ENCODE measurements at regions not wholly inside any gene's neighbourhood (a gene's known extent, or its start where the extent isn't known, plus 50 kb on each side); places are given as distances from the start of the nearest gene placed in this dataset.
"Not testable (repeated sequence)": the region's sequence is repeated elsewhere in the genome, so short reads cannot be mapped to it uniquely, and the experiment has no call there.

DNA sequence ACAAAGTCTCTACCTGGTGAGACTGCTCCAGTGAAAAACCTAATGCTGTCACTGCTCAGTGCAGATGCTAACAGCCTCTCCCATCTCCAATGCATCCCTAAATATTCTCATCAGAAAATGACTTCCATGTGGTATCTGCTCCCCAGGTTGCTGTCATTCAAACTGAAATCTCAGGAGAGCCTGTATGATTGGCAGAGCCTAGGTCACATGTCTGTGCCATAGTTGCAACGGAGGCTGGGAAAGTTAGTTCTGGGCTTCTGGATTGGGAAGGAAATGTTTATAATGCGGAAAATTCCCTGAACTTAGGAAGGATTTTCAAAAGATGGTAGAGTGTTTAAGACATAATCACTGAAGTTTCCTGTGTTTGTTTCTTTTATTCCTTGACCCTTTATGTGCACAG is 206.4 kb upstream of the ZKSCAN2 start:
- FAIRE-seq = no peak
- no peak for DNase-seq (ENCODE audit: low spot score)

DNA sequence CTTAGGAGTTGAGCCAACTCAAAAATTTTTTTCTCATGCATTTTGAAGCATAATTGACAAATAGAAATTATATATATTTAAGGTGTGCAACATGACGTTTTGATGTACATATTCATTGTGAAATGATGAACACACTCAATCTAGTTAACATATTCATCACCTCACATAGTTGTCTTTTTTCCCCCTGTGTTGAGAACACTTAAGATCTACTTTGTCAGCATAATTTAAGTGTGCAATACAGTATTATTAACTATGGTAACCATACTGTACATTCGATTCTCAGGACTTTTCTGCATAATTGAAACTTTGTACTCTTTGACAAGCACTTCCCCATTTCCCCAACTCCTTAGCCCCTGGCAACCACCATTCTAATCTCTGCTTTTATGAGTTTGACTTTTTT is 192.2 kb upstream of the ZKSCAN2 start:
- no peak for FAIRE-seq
- DNase-seq (ENCODE audit: low spot score) = no peak

- no peak for DNase-seq (ENCODE audit: low spot score)
- FAIRE-seq = no peak
These were observed 186.3 kb upstream of the ZKSCAN2 start for GRCh38 chr16:25443994-25444393.

DNA sequence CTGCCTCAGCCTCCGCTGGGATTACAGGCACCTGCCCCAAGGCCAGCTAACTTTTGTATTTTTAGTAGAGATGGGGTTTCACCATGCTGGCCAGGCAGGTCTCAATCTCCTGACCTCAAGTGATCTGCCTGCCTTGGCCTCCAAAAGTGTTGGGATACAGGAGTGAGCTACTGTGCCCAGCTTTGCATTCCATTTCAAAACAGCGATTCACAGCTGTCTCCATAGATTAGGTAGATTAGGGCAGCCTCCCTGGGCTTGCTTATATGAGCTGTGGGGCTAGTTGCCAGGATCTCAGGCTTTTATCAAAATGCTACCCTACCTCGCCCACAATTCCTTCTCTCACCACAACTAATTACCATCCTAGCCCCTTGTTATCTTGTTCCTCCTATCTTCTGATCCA is 176.4 kb upstream of the ZKSCAN2 start:
- FAIRE-seq (no peak), DNase-seq (ENCODE audit: low spot score) (no peak)

DNA sequence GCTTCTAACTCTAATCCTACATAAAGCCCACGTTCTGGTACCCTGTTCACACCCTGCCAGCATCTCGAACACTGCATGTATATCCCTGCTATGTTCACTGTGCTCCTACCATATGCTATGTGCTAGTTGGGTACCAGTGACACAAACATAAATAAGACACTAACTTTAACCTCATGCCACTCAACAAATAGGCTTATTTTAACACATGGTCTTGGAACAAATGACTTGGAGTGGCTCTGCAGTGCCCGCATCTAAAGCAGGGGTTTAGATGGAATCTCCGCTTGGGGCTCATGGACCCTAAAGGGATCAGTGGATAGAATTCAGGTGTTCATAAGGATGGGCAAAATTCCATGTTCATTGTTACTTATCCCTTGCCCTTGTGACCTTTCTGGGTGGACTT is 175.7 kb upstream of the ZKSCAN2 start:
- no peak for FAIRE-seq
- DNase-seq (ENCODE audit: low spot score) = no peak

- FAIRE-seq (no peak), DNase-seq (ENCODE audit: low spot score) (no peak)
These were observed 173.8 kb upstream of the ZKSCAN2 start for GRCh38 chr16:25431472-25431871.

GRCh38 chr16:25426829-25427228 is 169.2 kb upstream of the ZKSCAN2 start:
- DNase-seq (ENCODE audit: low spot score) = no peak
- no peak for FAIRE-seq

- DNase-seq (ENCODE audit: low spot score) (no peak), FAIRE-seq (no peak)
These were observed 162.0 kb upstream of the ZKSCAN2 start for GRCh38 chr16:25419681-25420080.

- DNase-seq (ENCODE audit: low spot score) (no peak), FAIRE-seq (no peak)
These were observed 161.5 kb upstream of the ZKSCAN2 start for GRCh38 chr16:25419153-25419552.

- no peak for FAIRE-seq
These were observed 158.4 kb upstream of the ZKSCAN2 start for GRCh38 chr16:25416002-25416401.

GRCh38 chr16:25413975-25414374 is 156.3 kb upstream of the ZKSCAN2 start:
- no peak for DNase-seq (ENCODE audit: low spot score)
- FAIRE-seq = no peak

More at GRCh38 chr16:25416002-25416401, 158.4 kb upstream of the ZKSCAN2 start:
- no peak for DNase-seq (ENCODE audit: low spot score)

- DNase-seq (ENCODE audit: low spot score) (no peak), FAIRE-seq (no peak)
These were observed 155.5 kb upstream of the ZKSCAN2 start for GRCh38 chr16:25413133-25413532.

GRCh38 chr16:25411396-25412081 is 153.9 kb upstream of the ZKSCAN2 start:
- FAIRE-seq = no peak
- no peak for DNase-seq (ENCODE audit: low spot score)

DNA sequence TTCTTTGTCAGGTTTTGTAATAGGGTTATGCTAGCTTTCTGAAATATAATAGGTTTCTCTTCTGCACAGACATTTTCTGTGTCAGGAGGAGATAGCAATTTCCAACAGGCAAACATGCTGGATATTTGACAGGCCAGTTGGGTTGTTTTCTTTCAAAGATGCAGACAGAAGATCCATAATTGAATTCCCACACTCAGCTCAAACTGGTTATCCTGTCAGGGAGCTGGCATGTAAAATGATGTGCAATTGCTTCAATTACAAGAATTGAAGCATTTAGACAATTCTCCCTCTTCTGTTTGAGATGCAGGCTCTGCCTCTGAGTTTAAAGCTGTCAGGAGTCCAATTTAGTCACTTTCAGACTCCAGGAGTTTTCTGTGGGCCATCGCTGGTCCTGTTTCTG is 146.2 kb upstream of the ZKSCAN2 start:
- no peak for DNase-seq (ENCODE audit: low spot score)
- no peak for FAIRE-seq

GRCh38 chr16:25395528-25395927 is 137.9 kb upstream of the ZKSCAN2 start:
- DNase-seq (ENCODE audit: low spot score) (no peak), FAIRE-seq (no peak)

DNA sequence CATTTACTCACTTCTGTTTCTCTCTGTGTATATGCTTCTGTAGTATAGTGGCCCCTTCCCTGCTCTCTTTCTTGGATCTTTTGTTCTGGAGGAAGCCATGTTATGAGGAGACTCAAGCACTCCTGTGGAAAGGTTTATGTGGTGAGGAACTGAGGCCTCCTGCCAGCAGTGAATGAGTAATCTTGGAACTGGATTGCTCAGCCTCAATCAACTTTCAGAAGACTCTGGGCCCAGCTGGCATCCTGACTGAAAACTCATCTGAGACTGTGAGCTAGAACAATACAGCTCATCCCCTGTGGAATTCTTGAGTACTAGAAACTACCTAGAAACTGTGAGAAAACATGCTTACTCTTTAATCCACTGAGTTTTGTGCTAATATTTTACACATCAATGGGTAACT is 133.1 kb upstream of the ZKSCAN2 start:
- FAIRE-seq (no peak), DNase-seq (ENCODE audit: low spot score) (no peak)

GRCh38 chr16:25374556-25374955 is 116.9 kb upstream of the ZKSCAN2 start:
- DNase-seq (ENCODE audit: low spot score) (no peak), FAIRE-seq (no peak)

DNA sequence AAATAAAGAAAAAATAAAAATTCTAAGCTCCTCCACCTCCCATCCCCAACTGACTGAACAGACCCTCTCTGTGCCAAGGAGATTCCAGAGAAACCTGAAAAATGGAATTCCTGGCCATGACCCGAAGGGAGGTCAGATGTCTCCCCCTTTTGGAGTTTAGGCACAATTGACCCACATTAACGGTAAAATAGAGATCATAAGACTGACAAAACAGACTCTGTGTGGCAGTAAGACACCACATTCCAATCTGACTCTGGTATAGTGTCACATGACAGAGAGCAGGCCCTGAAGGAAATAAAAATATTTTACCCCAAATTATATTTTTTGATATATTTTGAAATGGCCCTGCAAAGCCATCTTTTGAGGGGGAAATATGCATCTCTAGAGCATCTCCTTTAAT is 115.1 kb upstream of the ZKSCAN2 start:
- no peak for FAIRE-seq
- DNase-seq (ENCODE audit: low spot score) = no peak

DNA sequence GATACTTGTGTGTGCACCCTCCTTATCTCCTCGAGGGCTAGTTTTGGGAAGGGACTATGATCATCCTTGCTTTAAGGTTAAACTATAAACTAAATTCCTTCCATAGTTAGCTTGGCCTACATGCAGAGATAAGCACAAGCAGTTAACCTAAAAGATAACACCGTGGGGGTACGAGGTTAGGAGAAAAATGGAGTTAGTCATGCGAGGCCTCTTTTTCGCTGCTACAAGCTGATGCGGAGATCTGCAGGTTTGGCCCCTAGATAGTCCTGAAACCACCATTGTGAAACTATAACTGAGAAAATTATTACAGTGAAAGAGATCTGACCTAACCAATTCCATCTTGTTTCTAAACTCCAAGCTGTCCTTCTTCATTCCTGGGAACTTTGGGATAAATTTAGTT is 113.7 kb upstream of the ZKSCAN2 start:
- DNase-seq (ENCODE audit: low spot score) = no peak
- FAIRE-seq = no peak

DNA sequence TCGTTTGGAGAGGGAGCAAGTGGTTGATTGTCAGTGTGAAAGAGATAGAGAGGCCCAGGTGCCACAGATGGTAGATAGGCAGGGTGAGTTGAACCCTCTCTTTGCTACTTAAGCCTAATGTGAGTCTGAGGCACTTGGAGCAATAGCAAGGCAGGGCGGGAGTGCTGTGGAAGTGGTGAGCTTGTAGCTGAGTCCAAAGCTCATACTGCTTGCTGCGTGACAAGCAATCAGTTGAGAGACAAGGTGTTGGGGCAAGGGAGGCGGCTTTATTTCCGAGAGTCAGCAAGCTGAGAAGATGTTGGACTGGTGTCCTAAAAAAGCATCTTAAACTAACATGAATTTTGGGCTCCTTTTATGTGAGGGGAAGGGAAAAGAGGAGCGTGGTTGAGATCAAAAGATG is 112.9 kb upstream of the ZKSCAN2 start:
- DNase-seq (ENCODE audit: low spot score) (no peak), FAIRE-seq (no peak)

GRCh38 chr16:25367773-25368524 is 110.3 kb upstream of the ZKSCAN2 start:
- FAIRE-seq (no peak), DNase-seq (ENCODE audit: low spot score) (no peak)

GRCh38 chr16:25366078-25366477 is 108.4 kb upstream of the ZKSCAN2 start:
- DNase-seq (ENCODE audit: low spot score) (no peak), FAIRE-seq (no peak)

- FAIRE-seq; DNase-seq (ENCODE audit: low spot score): not testable (repeated sequence)
These were observed 101.9 kb upstream of the ZKSCAN2 start for GRCh38 chr16:25359516-25359915.

Data from urothelium cell line (cell line).